CD4-positive, alpha-beta T cell (primary cell): ENCODE measurements at regions not wholly inside any gene's neighbourhood (a gene's known extent, or its start where the extent isn't known, plus 50 kb on each side); places are given as distances from the start of the nearest gene placed in this dataset.

Experiments used
- ATAC-seq: fragments of 200-7000 bp; cut with Tn5 transposase; one replicate; pipeline ENCODE4 v1.10.0; 2022; ENCODE audit warnings: mild to moderate bottlenecking; ENCODE audit not compliant: poor library complexity
- CTCF ChIA-PET: fragments of 350-600 bp; sonication (Branson Sonifier 250); formaldehyde crosslinking; loops from one replicate; lab custom pipeline; 2021; ENCODE audit warnings: antibody characterized with exemption, inconsistent platforms; lab: Charles Lee
- POLR2A ChIA-PET: fragments of 350-600 bp; sonication (Branson Sonifier 250); formaldehyde crosslinking; loops from one replicate; lab custom pipeline; 2021; ENCODE audit warnings: antibody characterized with exemption, inconsistent platforms; lab: Charles Lee
- DNase-seq, 14 experiments: peaks; one replicate each; pipeline ENCODE4 v3.0.0-alpha.2; 2013 to 2020; ENCODE audit warnings: mixed read lengths in 2 of 14
- H3K27ac ChIP-seq, 2 donors: one replicate each; pipeline versions ENCODE4 v1.5.1 to v1.7.0; 2013; ENCODE audit warnings: low read length in 2 of 2, low read depth in 1 of 2, mild to moderate bottlenecking in 1 of 2
- H3K27me3 ChIP-seq, 2 experiments: 1 replicate in 1 of 2; 2 replicates in 1 of 2; pipeline versions ENCODE4 v1.6.1 to v1.7.0; 2013; ENCODE audit warnings: low read length in 2 of 2, control low read depth in 1 of 2, mild to moderate bottlenecking in 1 of 2, moderate library complexity in 1 of 2; ENCODE audit not compliant: insufficient read depth in 2 of 2, control insufficient read depth in 1 of 2
- H3K36me3 ChIP-seq: one replicate; pipeline ENCODE4 v1.6.1; 2013; ENCODE audit warnings: low read length, control low read depth; ENCODE audit not compliant: insufficient read depth
- H3K4me1 ChIP-seq: one replicate; pipeline ENCODE4 v1.6.1; 2013; ENCODE audit warnings: low read length, control low read depth; ENCODE audit not compliant: insufficient read depth
- H3K4me3 ChIP-seq: one replicate; pipeline ENCODE4 v1.5.1; 2013; ENCODE audit warnings: mild to moderate bottlenecking, low read length, moderate library complexity
- H3K9me3 ChIP-seq, 2 experiments: 1 replicate in 1 of 2; 2 replicates in 1 of 2; pipeline versions ENCODE4 v1.6.1 to v1.7.0; 2013; ENCODE audit warnings: low read length in 2 of 2, mild to moderate bottlenecking in 2 of 2, control low read depth in 1 of 2, moderate library complexity in 1 of 2; ENCODE audit not compliant: control insufficient read depth in 1 of 2, insufficient read depth in 1 of 2
- H3K27ac Mint-ChIP-seq: one replicate; pipeline ENCODE4 v1.8.0; 2020; ENCODE audit warnings: mixed read lengths
- H3K27me3 Mint-ChIP-seq: one replicate; pipeline ENCODE4 v1.8.0; 2021; ENCODE audit warnings: mixed read lengths
- H3K36me3 Mint-ChIP-seq: one replicate; pipeline ENCODE4 v1.8.0; 2021; ENCODE audit warnings: low read depth, mixed read lengths
- H3K4me1 Mint-ChIP-seq: one replicate; pipeline ENCODE4 v1.8.0; 2021; ENCODE audit warnings: low read depth, mixed read lengths
- H3K4me3 Mint-ChIP-seq: one replicate; pipeline ENCODE4 v1.8.0; 2020; ENCODE audit warnings: mild to moderate bottlenecking, mixed read lengths
- H3K9me3 Mint-ChIP-seq: one replicate; pipeline ENCODE4 v1.8.0; 2020; ENCODE audit warnings: mixed read lengths
- intact Hi-C, 2 experiments: fragments of 100-400 bp; cut with DNase I in 1 of 2; cut with micrococcal nuclease in 1 of 2; formaldehyde crosslinking; loops; one replicate each; pipeline versions ENCODE4 v1.15.1 to v1.9.0; 2023 to 2025; cut with DNase I, micrococcal nuclease
- TF ChIP-seq, protein P1 (sequence below): fragments of 200-600 bp; IDR thresholded peaks from one replicate; pipeline ENCODE4 v1.8.0; 2022; ENCODE audit warnings: antibody characterized with exemption, mild to moderate bottlenecking

DNA sequence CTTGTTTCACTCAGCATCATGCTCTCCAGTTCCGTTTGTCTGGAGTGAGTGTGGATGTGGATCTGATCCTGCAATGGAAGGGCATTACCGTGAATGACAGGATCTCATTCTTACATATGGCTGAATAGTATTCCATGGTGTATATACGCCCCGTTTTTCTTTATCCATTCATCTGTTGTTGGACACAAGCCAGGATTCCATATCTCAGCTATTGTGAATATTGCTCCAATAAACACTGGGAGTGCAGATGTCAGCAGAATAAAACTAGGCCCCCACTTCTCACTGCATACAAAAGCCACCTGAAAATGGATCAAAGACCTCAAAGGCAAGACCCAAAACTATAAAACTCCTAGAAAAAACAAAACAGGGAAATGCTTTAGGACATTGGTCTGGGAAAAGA is 120.3 kb upstream of the TMPRSS2 start:
- Mint-ChIP-seq H3K36me3 (no peaks in the 10 kb centered on the region), H3K4me1 (no peaks in the 10 kb centered on the region), H3K4me3 (no peak overlapping the region), H3K27me3 (peaks cover 12% of the 10 kb centered on the region), H3K9me3 (no peaks in the 10 kb centered on the region), H3K27ac (no peak overlapping the region)
- ChIA-PET CTCF (no interaction called here), POLR2A (no interaction called here)
- Histone ChIP-seq H3K9me3 (peaks cover 0 to 3% of the 10 kb centered on the region in 2 experiments), H3K4me3 (no peak overlapping the region), H3K27me3 (peaks cover 8 to 11% of the 10 kb centered on the region in 2 experiments), H3K27ac (no peak overlapping the region), H3K4me1 (no peaks in the 10 kb centered on the region), H3K36me3 (no peaks in the 10 kb centered on the region)
- ATAC-seq = no peak
- DNase-seq = no peak
- TF ChIP-seq, protein P1, sequence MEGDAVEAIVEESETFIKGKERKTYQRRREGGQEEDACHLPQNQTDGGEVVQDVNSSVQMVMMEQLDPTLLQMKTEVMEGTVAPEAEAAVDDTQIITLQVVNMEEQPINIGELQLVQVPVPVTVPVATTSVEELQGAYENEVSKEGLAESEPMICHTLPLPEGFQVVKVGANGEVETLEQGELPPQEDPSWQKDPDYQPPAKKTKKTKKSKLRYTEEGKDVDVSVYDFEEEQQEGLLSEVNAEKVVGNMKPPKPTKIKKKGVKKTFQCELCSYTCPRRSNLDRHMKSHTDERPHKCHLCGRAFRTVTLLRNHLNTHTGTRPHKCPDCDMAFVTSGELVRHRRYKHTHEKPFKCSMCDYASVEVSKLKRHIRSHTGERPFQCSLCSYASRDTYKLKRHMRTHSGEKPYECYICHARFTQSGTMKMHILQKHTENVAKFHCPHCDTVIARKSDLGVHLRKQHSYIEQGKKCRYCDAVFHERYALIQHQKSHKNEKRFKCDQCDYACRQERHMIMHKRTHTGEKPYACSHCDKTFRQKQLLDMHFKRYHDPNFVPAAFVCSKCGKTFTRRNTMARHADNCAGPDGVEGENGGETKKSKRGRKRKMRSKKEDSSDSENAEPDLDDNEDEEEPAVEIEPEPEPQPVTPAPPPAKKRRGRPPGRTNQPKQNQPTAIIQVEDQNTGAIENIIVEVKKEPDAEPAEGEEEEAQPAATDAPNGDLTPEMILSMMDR = no peak
- intact Hi-C loops = no loop called here

DNA sequence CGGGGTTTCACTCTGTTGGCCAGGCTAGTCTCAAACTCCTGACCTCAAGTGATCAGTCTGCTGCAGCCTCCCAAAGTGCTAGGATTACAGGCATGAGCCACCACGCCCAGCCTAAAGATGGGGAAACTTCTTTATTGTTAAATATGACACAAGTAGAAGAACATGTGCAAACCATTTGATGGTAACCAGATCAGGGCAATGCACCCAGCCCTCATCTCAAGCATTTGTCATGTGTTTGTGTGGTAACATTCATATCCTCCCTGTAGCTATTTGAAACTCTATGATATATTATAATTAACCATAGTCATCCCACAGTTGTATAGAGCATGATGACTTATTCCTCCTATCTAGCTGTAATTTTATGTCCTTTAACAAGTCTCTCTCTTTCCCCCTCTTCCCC is 119.5 kb upstream of the TMPRSS2 start:
- ChIA-PET POLR2A (no interaction called here), CTCF (no interaction called here)
- no peaks in the 10 kb centered on the region for H3K36me3 Mint-ChIP-seq
- TF ChIP-seq, protein P1 = no peak
- no peak overlapping the region for H3K27ac Mint-ChIP-seq
- DNase-seq (no peak), ATAC-seq (no peak)
- H3K4me1 Mint-ChIP-seq = no peaks in the 10 kb centered on the region
- no peak overlapping the region for H3K4me3 ChIP-seq
- H3K9me3 ChIP-seq = peaks cover 0 to 3% of the 10 kb centered on the region in 2 experiments
- intact Hi-C loops = no loop called here
- H3K4me3 Mint-ChIP-seq = no peak overlapping the region
- no peaks in the 10 kb centered on the region for H3K4me1 ChIP-seq
- no peak overlapping the region for H3K27ac ChIP-seq
- H3K36me3 ChIP-seq = no peaks in the 10 kb centered on the region
- H3K9me3 Mint-ChIP-seq = no peaks in the 10 kb centered on the region
- peaks cover 19% of the 10 kb centered on the region for H3K27me3 Mint-ChIP-seq
- peaks cover 10 to 14% of the 10 kb centered on the region in 2 experiments for H3K27me3 ChIP-seq

DNA sequence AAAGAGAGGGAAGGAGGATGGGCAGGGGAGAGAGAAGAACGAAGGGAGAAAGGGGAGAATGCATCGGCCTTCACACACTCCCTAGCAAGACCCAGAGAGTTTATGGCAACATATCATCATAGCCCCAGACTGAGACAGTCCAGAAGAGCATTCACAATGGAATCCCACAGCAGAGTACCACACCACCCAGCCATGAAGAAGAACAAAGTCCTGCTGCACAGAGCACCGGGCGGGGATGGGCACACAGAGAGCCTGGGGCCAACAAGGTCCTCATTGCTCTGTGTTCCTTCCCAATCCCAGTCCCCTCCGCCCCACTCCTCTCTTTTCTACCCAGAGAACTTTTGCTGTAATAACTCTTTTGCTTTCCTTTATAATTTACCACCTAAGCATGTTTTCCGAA is 118.1 kb upstream of the TMPRSS2 start:
- intact Hi-C loops = no loop called here
- DNase-seq = no peak
- TF ChIP-seq, protein P1 = no peak
- peaks cover 14 to 20% of the 10 kb centered on the region in 2 experiments for H3K27me3 ChIP-seq
- H3K4me1 ChIP-seq = no peaks in the 10 kb centered on the region
- Mint-ChIP-seq H3K36me3 (no peaks in the 10 kb centered on the region), H3K4me3 (no peak overlapping the region), H3K27ac (no peak overlapping the region), H3K9me3 (no peaks in the 10 kb centered on the region), H3K27me3 (peaks cover 25% of the 10 kb centered on the region), H3K4me1 (no peaks in the 10 kb centered on the region)
- no peaks in the 10 kb centered on the region for H3K36me3 ChIP-seq
- POLR2A ChIA-PET = no interaction called here
- CTCF ChIA-PET = no interaction called here
- H3K9me3 ChIP-seq = peaks cover 0 to 3% of the 10 kb centered on the region in 2 experiments
- H3K27ac ChIP-seq = no peak overlapping the region
- no peak overlapping the region for H3K4me3 ChIP-seq
- no peak for ATAC-seq
